HCT116 (cell line): ENCODE measurements at regions not wholly inside any gene's neighbourhood (a gene's known extent, or its start where the extent isn't known, plus 50 kb on each side); places are given as distances from the start of the nearest gene placed in this dataset.
A peak's percentile ranks its signal among the peaks of the same experiment; 100 is the strongest.
"Not testable (repeated sequence)": the region's sequence is repeated elsewhere in the genome, so short reads cannot be mapped to it uniquely, and the experiment has no call there.

ENCODE experiments used
- CTCF ChIP-seq, 3 experiments: fragments of 200-600 bp in 1 of 3; sonication (generic) in 1 of 3; IDR thresholded peaks in 2 of 3; conservative IDR thresholded peaks in 1 of 3; 2 replicates each; pipeline ENCODE4 v1.5.1; 2012 to 2017; ENCODE audit warnings: low read depth in 2 of 3, low read length in 2 of 3, antibody characterized with exemption in 1 of 3, borderline replicate concordance in 1 of 3, control low read depth in 1 of 3, mild to moderate bottlenecking in 1 of 3, mixed read lengths in 1 of 3, mixed run types in 1 of 3, moderate library complexity in 1 of 3; ENCODE audit not compliant: insufficient read depth in 1 of 3
- EZH2 ChIP-seq: fragments of 200-600 bp; sonication (generic); IDR thresholded peaks from 2 replicates; pipeline ENCODE4 v1.6.1; 2017; ENCODE audit warnings: antibody characterized with exemption, mixed run types
- JUND ChIP-seq: IDR thresholded peaks from 2 replicates; pipeline ENCODE4 v1.6.1; 2012
- POLR2A ChIP-seq: IDR thresholded peaks from 2 replicates; pipeline ENCODE4 v1.7.0; 2011; ENCODE audit warnings: borderline replicate concordance; ENCODE audit not compliant: insufficient read depth, insufficient read length; ENCODE audit errors: extremely low read depth
- POLR2AphosphoS5 ChIP-seq: IDR thresholded peaks from 2 replicates; pipeline ENCODE4 v1.6.1; 2011; ENCODE audit warnings: mild to moderate bottlenecking, low read depth, low read length, moderate library complexity
- SIN3A ChIP-seq: IDR thresholded peaks from 2 replicates; pipeline ENCODE4 v1.6.1; 2012; ENCODE audit warnings: low read depth
- SP1 ChIP-seq: IDR thresholded peaks from 2 replicates; pipeline ENCODE4 v1.6.1; 2012; ENCODE audit warnings: low read depth
- TCF7L2 ChIP-seq: IDR thresholded peaks from 2 replicates; pipeline ENCODE4 v1.7.0; 2011; ENCODE audit warnings: borderline replicate concordance, inconsistent platforms; ENCODE audit not compliant: insufficient read depth, insufficient read length; ENCODE audit errors: extremely low read depth
- YY1 ChIP-seq: IDR thresholded peaks from 2 replicates; pipeline ENCODE4 v1.6.1; 2011; ENCODE audit warnings: low read length, low read depth, moderate library complexity, mild to moderate bottlenecking; ENCODE audit not compliant: insufficient replicate concordance; ENCODE audit errors: extremely low read depth
- ZNF274 ChIP-seq: fragments of 200-500 bp; sonication (Bioruptor generic); IDR thresholded peaks from 2 replicates; pipeline ENCODE4 v1.6.1; 2014; ENCODE audit warnings: mild to moderate bottlenecking, low read depth, low read length, inconsistent platforms
- TF ChIP-seq, protein P1 (sequence below): IDR thresholded peaks from 2 replicates; pipeline ENCODE4 v1.6.1; 2012; ENCODE audit warnings: low read depth
- TF ChIP-seq, protein P2 (sequence below): IDR thresholded peaks from 2 replicates; pipeline ENCODE4 v1.6.1; 2012

GRCh38 chr22:11285116-11285838 lies 4242.7 kb upstream of the OR11H1 start:
- TF ChIP-seq YY1, EZH2, POLR2AphosphoS5, ZNF274, POLR2A, JUND, TCF7L2, SIN3A, SP1: not testable (repeated sequence)
- peak in 2 of 3 experiments; percentile 35 to 48; a peak in 3 of 6 replicates for TF ChIP-seq CTCF (IDR thresholded peaks at IDR 0.05 in 2 of 3, conservative IDR thresholded peaks at IDR 0.05 in 1 of 3; ENCODE audit: borderline replicate concordance in 1 of 3, insufficient read depth in 1 of 3, low read depth in 2 of 3, low read length in 2 of 3)
- TF ChIP-seq, protein P1, sequence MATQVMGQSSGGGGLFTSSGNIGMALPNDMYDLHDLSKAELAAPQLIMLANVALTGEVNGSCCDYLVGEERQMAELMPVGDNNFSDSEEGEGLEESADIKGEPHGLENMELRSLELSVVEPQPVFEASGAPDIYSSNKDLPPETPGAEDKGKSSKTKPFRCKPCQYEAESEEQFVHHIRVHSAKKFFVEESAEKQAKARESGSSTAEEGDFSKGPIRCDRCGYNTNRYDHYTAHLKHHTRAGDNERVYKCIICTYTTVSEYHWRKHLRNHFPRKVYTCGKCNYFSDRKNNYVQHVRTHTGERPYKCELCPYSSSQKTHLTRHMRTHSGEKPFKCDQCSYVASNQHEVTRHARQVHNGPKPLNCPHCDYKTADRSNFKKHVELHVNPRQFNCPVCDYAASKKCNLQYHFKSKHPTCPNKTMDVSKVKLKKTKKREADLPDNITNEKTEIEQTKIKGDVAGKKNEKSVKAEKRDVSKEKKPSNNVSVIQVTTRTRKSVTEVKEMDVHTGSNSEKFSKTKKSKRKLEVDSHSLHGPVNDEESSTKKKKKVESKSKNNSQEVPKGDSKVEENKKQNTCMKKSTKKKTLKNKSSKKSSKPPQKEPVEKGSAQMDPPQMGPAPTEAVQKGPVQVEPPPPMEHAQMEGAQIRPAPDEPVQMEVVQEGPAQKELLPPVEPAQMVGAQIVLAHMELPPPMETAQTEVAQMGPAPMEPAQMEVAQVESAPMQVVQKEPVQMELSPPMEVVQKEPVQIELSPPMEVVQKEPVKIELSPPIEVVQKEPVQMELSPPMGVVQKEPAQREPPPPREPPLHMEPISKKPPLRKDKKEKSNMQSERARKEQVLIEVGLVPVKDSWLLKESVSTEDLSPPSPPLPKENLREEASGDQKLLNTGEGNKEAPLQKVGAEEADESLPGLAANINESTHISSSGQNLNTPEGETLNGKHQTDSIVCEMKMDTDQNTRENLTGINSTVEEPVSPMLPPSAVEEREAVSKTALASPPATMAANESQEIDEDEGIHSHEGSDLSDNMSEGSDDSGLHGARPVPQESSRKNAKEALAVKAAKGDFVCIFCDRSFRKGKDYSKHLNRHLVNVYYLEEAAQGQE = not testable (repeated sequence)
- TF ChIP-seq, protein P2, sequence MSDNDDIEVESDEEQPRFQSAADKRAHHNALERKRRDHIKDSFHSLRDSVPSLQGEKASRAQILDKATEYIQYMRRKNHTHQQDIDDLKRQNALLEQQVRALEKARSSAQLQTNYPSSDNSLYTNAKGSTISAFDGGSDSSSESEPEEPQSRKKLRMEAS = not testable (repeated sequence)
